Ureter (tissue), 1 donor: ENCODE measurements at regions not wholly inside any gene's neighbourhood (a gene's known extent, or its start where the extent isn't known, plus 50 kb on each side); places are given as distances from the start of the nearest gene placed in this dataset.

Experiments used
- DNase-seq: peaks from one replicate; pipeline ENCODE4 v3.0.0-alpha.2; 2020; ENCODE audit warnings: low spot score
- donor health status: DM: yes; HTN: yes; CAD: no.

- DNase-seq = no peak
Measured at GRCh38 chr5:17761326-17761725, 127.1 kb downstream of the TAF11L14 start.

GRCh38 chr5:17763301-17763700 lies 129.0 kb downstream of the TAF11L14 start:
- DNase-seq = no peak

- no peak for DNase-seq
Measured at GRCh38 chr5:17766031-17766430, 131.8 kb downstream of the TAF11L14 start.

- no peak for DNase-seq
Measured at GRCh38 chr5:17769277-17769676, 135.0 kb downstream of the TAF11L14 start.

- DNase-seq = no peak
Measured at GRCh38 chr5:17772232-17772631, 138.0 kb downstream of the TAF11L14 start.

GRCh38 chr5:17785774-17786173 lies 151.5 kb downstream of the TAF11L14 start:
- no peak for DNase-seq

- DNase-seq = no peak
Measured at GRCh38 chr5:17788351-17788750, 154.1 kb downstream of the TAF11L14 start.

- DNase-seq = no peak
Measured at GRCh38 chr5:17794201-17794600, 159.9 kb downstream of the TAF11L14 start.

- no peak for DNase-seq
Measured at GRCh38 chr5:17794815-17795214, 160.6 kb downstream of the TAF11L14 start.

- no peak for DNase-seq
Measured at GRCh38 chr5:17796142-17796541, 161.9 kb downstream of the TAF11L14 start.

GRCh38 chr5:17796757-17797396 lies 162.6 kb downstream of the TAF11L14 start:
- no peak for DNase-seq

GRCh38 chr5:17799521-17799920 lies 165.3 kb downstream of the TAF11L14 start:
- no peak for DNase-seq

- no peak for DNase-seq
Measured at GRCh38 chr5:17801595-17801994, 167.3 kb downstream of the TAF11L14 start.

- DNase-seq = no peak
Measured at GRCh38 chr5:17802256-17802655, 168.0 kb downstream of the TAF11L14 start.

- no peak for DNase-seq
Measured at GRCh38 chr5:17803971-17804370, 169.7 kb downstream of the TAF11L14 start.

- no peak for DNase-seq
Measured at GRCh38 chr5:17805227-17805825, 171.1 kb downstream of the TAF11L14 start.

- DNase-seq = no peak
Measured at GRCh38 chr5:17806818-17807468, 172.7 kb downstream of the TAF11L14 start.

- no peak for DNase-seq
Measured at GRCh38 chr5:17808566-17808965, 174.3 kb downstream of the TAF11L14 start.

- DNase-seq = no peak
Measured at GRCh38 chr5:17810734-17811133, 176.5 kb downstream of the TAF11L14 start.

GRCh38 chr5:17813214-17813613 lies 179.0 kb downstream of the TAF11L14 start:
- no peak for DNase-seq

- DNase-seq = no peak
Measured at GRCh38 chr5:17816505-17816904, 182.2 kb downstream of the TAF11L14 start.

- DNase-seq = no peak
Measured at GRCh38 chr5:17816944-17817343, 182.7 kb downstream of the TAF11L14 start.

- no peak for DNase-seq
Measured at GRCh38 chr5:17817990-17818389, 183.7 kb downstream of the TAF11L14 start.
